ENCODE measurements at regions not wholly inside any gene's neighbourhood (a gene's known extent, or its start where the extent isn't known, plus 50 kb on each side); places are given as distances from the start of the nearest gene placed in this dataset.

DNA sequence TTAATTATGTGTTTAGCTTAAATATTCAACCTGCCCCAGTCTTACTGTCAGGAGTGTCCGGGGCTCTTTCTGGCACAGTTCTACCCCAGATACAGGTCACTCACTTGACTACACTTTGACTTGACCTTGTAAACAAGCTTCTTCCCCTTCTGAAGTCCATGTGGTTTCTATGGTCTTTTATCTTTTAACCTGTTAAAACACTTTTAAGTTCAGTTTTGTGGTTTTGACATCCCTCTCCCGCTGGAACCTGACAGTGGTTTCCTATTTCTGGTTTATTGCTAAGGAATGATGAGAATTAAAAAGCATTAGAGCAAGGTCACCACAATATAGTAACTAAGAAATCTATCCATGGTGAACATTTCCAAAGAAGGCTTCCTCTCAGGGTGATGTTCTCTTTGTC, 300.1 kb downstream of the TMEM167A start:
- Histone ChIP-seq H3K4me1 (ENCODE audit: control insufficient read depth in 1 of 2, insufficient read depth in 2 of 2, low read length in 2 of 2) (no peaks in the 10 kb centered on the region), H3K4me3 (replicated peaks in 1 of 2; ENCODE audit: low read depth in 1 of 2, low read length in 2 of 2) (no peak overlapping the region), H3K9me2 (ENCODE audit: insufficient read depth) (0 out of 2 replicates have a peak, but pooled peaks cover 4% of the 10 kb centered on the region), H3K36me3 (ENCODE audit: control insufficient read depth in 1 of 2, insufficient read depth in 2 of 2, low read length in 2 of 2) (no peaks in the 10 kb centered on the region), H3K79me2 (ENCODE audit: insufficient read depth, low read length) (no peaks in the 10 kb centered on the region), H3K9ac (ENCODE audit: low read length) (no peak overlapping the region), H3K4me2 (ENCODE audit: low read length) (no peak overlapping the region), H3K27ac (ENCODE audit: low read depth, low read length) (no peak overlapping the region), H4K20me1 (ENCODE audit: insufficient read depth) (no peaks in the 10 kb centered on the region), H3K9me3 (ENCODE audit: control insufficient read depth in 1 of 2, insufficient read depth in 1 of 2, low read depth in 1 of 2, low read length in 2 of 2) (no peaks in the 10 kb centered on the region), H2AFZ (ENCODE audit: low read depth, low read length, poor library complexity, severe bottlenecking) (no peak overlapping the region), H3K27me3 (ENCODE audit: insufficient read depth, low read length) (no peaks in the 10 kb centered on the region)
- no TSS peak for BruUV-seq (replicated peaks)
- ATAC-seq (no peak), DNase-seq (ENCODE audit: low read depth, low spot score) (no peak)
- RAD21 ChIA-PET (ENCODE audit: low non-redundant PET in 1 of 2, low total read pairs in 2 of 2, uncharacterized antibody in 2 of 2, unreplicated experiment in 2 of 2) = no interaction called here
- intact Hi-C loops (cut with micrococcal nuclease) = no loop called here
- POLR2A ChIA-PET = no interaction called here
- CTCF ChIA-PET = interaction anchor here (0.8 kb wide), 1 partner anchor 17 kb away, joined by 3 read pairs; no protein-coding TSS in a partner anchor
- no peak for TF ChIP-seq FOSL1 (IDR thresholded peaks at IDR 0.05; ENCODE audit: low read depth)
- TF ChIP-seq TCF7L2 (IDR thresholded peaks at IDR 0.05; ENCODE audit: borderline replicate concordance, extremely low read depth, insufficient read depth, insufficient read length) = peak; percentile 48
- TF ChIP-seq, protein P1, sequence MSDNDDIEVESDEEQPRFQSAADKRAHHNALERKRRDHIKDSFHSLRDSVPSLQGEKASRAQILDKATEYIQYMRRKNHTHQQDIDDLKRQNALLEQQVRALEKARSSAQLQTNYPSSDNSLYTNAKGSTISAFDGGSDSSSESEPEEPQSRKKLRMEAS (IDR thresholded peaks at IDR 0.05) = no peak
- TF ChIP-seq, protein P2, sequence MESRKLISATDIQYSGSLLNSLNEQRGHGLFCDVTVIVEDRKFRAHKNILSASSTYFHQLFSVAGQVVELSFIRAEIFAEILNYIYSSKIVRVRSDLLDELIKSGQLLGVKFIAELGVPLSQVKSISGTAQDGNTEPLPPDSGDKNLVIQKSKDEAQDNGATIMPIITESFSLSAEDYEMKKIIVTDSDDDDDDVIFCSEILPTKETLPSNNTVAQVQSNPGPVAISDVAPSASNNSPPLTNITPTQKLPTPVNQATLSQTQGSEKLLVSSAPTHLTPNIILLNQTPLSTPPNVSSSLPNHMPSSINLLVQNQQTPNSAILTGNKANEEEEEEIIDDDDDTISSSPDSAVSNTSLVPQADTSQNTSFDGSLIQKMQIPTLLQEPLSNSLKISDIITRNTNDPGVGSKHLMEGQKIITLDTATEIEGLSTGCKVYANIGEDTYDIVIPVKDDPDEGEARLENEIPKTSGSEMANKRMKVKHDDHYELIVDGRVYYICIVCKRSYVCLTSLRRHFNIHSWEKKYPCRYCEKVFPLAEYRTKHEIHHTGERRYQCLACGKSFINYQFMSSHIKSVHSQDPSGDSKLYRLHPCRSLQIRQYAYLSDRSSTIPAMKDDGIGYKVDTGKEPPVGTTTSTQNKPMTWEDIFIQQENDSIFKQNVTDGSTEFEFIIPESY (IDR thresholded peaks at IDR 0.05; ENCODE audit: extremely low read depth, insufficient replicate concordance, low read length) = no peak
- no peak for TF ChIP-seq POLR2A (IDR thresholded peaks at IDR 0.05; ENCODE audit: borderline replicate concordance, extremely low read depth, insufficient read depth, insufficient read length)

DNA sequence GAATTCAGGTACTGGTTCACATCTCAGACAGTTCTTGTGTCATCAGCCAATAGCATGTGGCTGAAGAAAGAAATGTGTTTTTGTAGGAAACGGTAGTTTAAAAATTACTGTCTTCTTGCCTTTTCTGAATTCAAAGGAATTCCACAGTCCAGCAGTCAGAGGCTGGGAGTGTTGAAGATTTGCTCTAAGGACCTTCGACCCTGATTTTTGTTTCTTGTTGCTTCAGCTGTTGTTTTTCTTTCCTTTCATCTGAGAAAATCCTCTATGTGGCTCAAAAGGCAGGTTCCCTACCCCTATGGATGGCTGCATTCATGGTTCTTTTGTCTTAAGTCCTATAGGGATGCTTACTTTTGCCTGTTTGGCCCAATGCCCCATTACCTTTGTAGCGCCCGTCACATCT, 304.9 kb downstream of the TMEM167A start:
- no peak for ATAC-seq
- Histone ChIP-seq H3K27me3 (ENCODE audit: insufficient read depth, low read length) (no peaks in the 10 kb centered on the region), H3K4me1 (ENCODE audit: control insufficient read depth in 1 of 2, insufficient read depth in 2 of 2, low read length in 2 of 2) (no peaks in the 10 kb centered on the region), H3K4me3 (replicated peaks in 1 of 2; ENCODE audit: low read depth in 1 of 2, low read length in 2 of 2) (no peak overlapping the region), H3K9ac (ENCODE audit: low read length) (no peak overlapping the region), H3K27ac (ENCODE audit: low read depth, low read length) (no peak overlapping the region), H4K20me1 (ENCODE audit: insufficient read depth) (no peaks in the 10 kb centered on the region), H2AFZ (ENCODE audit: low read depth, low read length, poor library complexity, severe bottlenecking) (no peak overlapping the region), H3K9me2 (ENCODE audit: insufficient read depth) (0 out of 2 replicates have a peak, but pooled peaks cover 4% of the 10 kb centered on the region), H3K79me2 (ENCODE audit: insufficient read depth, low read length) (no peaks in the 10 kb centered on the region), H3K36me3 (ENCODE audit: control insufficient read depth in 1 of 2, insufficient read depth in 2 of 2, low read length in 2 of 2) (no peaks in the 10 kb centered on the region), H3K4me2 (ENCODE audit: low read length) (no peak overlapping the region), H3K9me3 (ENCODE audit: control insufficient read depth in 1 of 2, insufficient read depth in 1 of 2, low read depth in 1 of 2, low read length in 2 of 2) (no peaks in the 10 kb centered on the region)
- ChIA-PET POLR2A (no interaction called here), RAD21 (ENCODE audit: low non-redundant PET in 1 of 2, low total read pairs in 2 of 2, uncharacterized antibody in 2 of 2, unreplicated experiment in 2 of 2) (no interaction called here), CTCF (no interaction called here)
- TF ChIP-seq SRF (IDR thresholded peaks at IDR 0.05; ENCODE audit: low read depth) (no peak), EZH2phosphoT487 (IDR thresholded peaks at IDR 0.05; ENCODE audit: borderline replicate concordance) (no peak), ZNF274 (IDR thresholded peaks at IDR 0.05; ENCODE audit: low read depth, low read length) (no peak), FOSL1 (IDR thresholded peaks at IDR 0.05; ENCODE audit: low read depth) (no peak), JUND (IDR thresholded peaks at IDR 0.05) (no peak), EGR1 (IDR thresholded peaks at IDR 0.05; ENCODE audit: low read depth) (no peak), SIN3A (IDR thresholded peaks at IDR 0.05; ENCODE audit: low read depth) (no peak), ELF1 (IDR thresholded peaks at IDR 0.05; ENCODE audit: borderline replicate concordance, low read depth) (no peak), RAD21 (IDR thresholded peaks at IDR 0.05; ENCODE audit: low read depth) (no peak), ZFX (IDR thresholded peaks at IDR 0.05) (no peak), YY1 (IDR thresholded peaks at IDR 0.05; ENCODE audit: extremely low read depth, insufficient replicate concordance, low read depth, low read length) (no peak)
- TF ChIP-seq, protein P2 (IDR thresholded peaks at IDR 0.05; ENCODE audit: extremely low read depth, insufficient replicate concordance, low read length) = no peak
- TF ChIP-seq, protein P1 (IDR thresholded peaks at IDR 0.05) = no peak
- no peak for DNase-seq (ENCODE audit: low read depth, low spot score)
- intact Hi-C loops (cut with micrococcal nuclease) = no loop called here
- BruUV-seq (replicated peaks) = no TSS peak
